Activated CD4-positive, alpha-beta T cell treated with anti-CD3 and anti-CD28 coated beads, Interleukin-2, amount 10 ng/mL, durations not matched to agents 7 days and 5 days (primary cell): ENCODE measurements at regions not wholly inside any gene's neighbourhood (a gene's known extent, or its start where the extent isn't known, plus 50 kb on each side); places are given as distances from the start of the nearest gene placed in this dataset.
"Not testable (repeated sequence)": the region's sequence is repeated elsewhere in the genome, so short reads cannot be mapped to it uniquely, and the experiment has no call there.

Experiments used
- CTCF ChIA-PET: fragments of 350-600 bp; sonication (Branson Sonifier 250); formaldehyde crosslinking; loops from one replicate; lab custom pipeline; 2021; ENCODE audit warnings: antibody characterized with exemption; lab: Charles Lee
- POLR2A ChIA-PET: fragments of 350-600 bp; sonication (Branson Sonifier 250); formaldehyde crosslinking; loops from one replicate; lab custom pipeline; 2021; ENCODE audit warnings: antibody characterized with exemption; lab: Charles Lee
- DNase-seq: peaks from one replicate; pipeline ENCODE4 v3.0.0-alpha.2; 2020
- H3K27ac Mint-ChIP-seq: one replicate; pipeline ENCODE4 v1.8.0; 2021; ENCODE audit warnings: mild to moderate bottlenecking, moderate library complexity, mixed read lengths
- H3K27me3 Mint-ChIP-seq: one replicate; pipeline ENCODE4 v1.8.0; 2021; ENCODE audit warnings: mixed read lengths
- H3K36me3 Mint-ChIP-seq: one replicate; pipeline ENCODE4 v1.8.0; 2021; ENCODE audit warnings: low read depth, mixed read lengths
- H3K4me1 Mint-ChIP-seq: one replicate; pipeline ENCODE4 v1.8.0; 2021; ENCODE audit warnings: mixed read lengths
- H3K4me3 Mint-ChIP-seq: one replicate; pipeline ENCODE4 v1.8.0; 2021; ENCODE audit warnings: mild to moderate bottlenecking, moderate library complexity, mixed read lengths
- H3K9me3 Mint-ChIP-seq: one replicate; pipeline ENCODE4 v1.8.0; 2021; ENCODE audit warnings: mixed read lengths

GRCh38 chr2:122322815-122323214, 567.4 kb downstream of the TSN start:
- ChIA-PET CTCF (interaction anchor here (0.6 kb wide), 1 partner anchor 645 kb away, joined by 3 read pairs; no protein-coding TSS in a partner anchor), POLR2A (no interaction called here)
- H3K4me3 Mint-ChIP-seq: no peak overlapping the region
- no peaks in the 10 kb centered on the region for H3K4me1 Mint-ChIP-seq
- H3K27ac Mint-ChIP-seq: no peak overlapping the region
- no peak for DNase-seq
- H3K27me3 Mint-ChIP-seq: no peaks in the 10 kb centered on the region
- H3K9me3 Mint-ChIP-seq: peaks cover 2% of the 10 kb centered on the region
- no peaks in the 10 kb centered on the region for H3K36me3 Mint-ChIP-seq

GRCh38 chr2:122323927-122324326, 568.5 kb downstream of the TSN start:
- Mint-ChIP-seq H3K27me3 (no peaks in the 10 kb centered on the region), H3K4me1 (no peaks in the 10 kb centered on the region), H3K27ac (no peak overlapping the region), H3K4me3 (no peak overlapping the region), H3K9me3 (peaks cover 2% of the 10 kb centered on the region), H3K36me3 (no peaks in the 10 kb centered on the region)
- ChIA-PET POLR2A (no interaction called here), CTCF (no interaction called here)
- DNase-seq: no peak

GRCh38 chr2:122326471-122326870, 571.0 kb downstream of the TSN start:
- no peak overlapping the region for H3K4me3 Mint-ChIP-seq
- H3K9me3 Mint-ChIP-seq: no peaks in the 10 kb centered on the region
- no peak overlapping the region for H3K27ac Mint-ChIP-seq
- POLR2A ChIA-PET: no interaction called here
- no peak for DNase-seq
- no peaks in the 10 kb centered on the region for H3K36me3 Mint-ChIP-seq
- CTCF ChIA-PET: no interaction called here
- no peaks in the 10 kb centered on the region for H3K4me1 Mint-ChIP-seq
- H3K27me3 Mint-ChIP-seq: no peaks in the 10 kb centered on the region

GRCh38 chr2:122328816-122329215, 573.4 kb downstream of the TSN start:
- no peaks in the 10 kb centered on the region for H3K27me3 Mint-ChIP-seq
- ChIA-PET CTCF (no interaction called here), POLR2A (no interaction called here)
- no peaks in the 10 kb centered on the region for H3K9me3 Mint-ChIP-seq
- no peak overlapping the region for H3K27ac Mint-ChIP-seq
- no peak overlapping the region for H3K4me3 Mint-ChIP-seq
- no peak for DNase-seq
- no peaks in the 10 kb centered on the region for H3K4me1 Mint-ChIP-seq
- H3K36me3 Mint-ChIP-seq: no peaks in the 10 kb centered on the region

- H3K9me3 Mint-ChIP-seq: no peaks in the 10 kb centered on the region
- no peaks in the 10 kb centered on the region for H3K4me1 Mint-ChIP-seq
- CTCF ChIA-PET: no interaction called here
- no peaks in the 10 kb centered on the region for H3K36me3 Mint-ChIP-seq
- POLR2A ChIA-PET: no interaction called here
- no peaks in the 10 kb centered on the region for H3K27me3 Mint-ChIP-seq
- H3K27ac Mint-ChIP-seq: no peak overlapping the region
- no peak for DNase-seq
- H3K4me3 Mint-ChIP-seq: no peak overlapping the region
Measured at GRCh38 chr2:122329278-122329677, 573.8 kb downstream of the TSN start.

- no peaks in the 10 kb centered on the region for H3K27me3 Mint-ChIP-seq
- H3K4me1 Mint-ChIP-seq: no peaks in the 10 kb centered on the region
- ChIA-PET CTCF (no interaction called here), POLR2A (no interaction called here)
- no peak for DNase-seq
- no peak overlapping the region for H3K27ac Mint-ChIP-seq
- no peaks in the 10 kb centered on the region for H3K36me3 Mint-ChIP-seq
- no peaks in the 10 kb centered on the region for H3K9me3 Mint-ChIP-seq
- no peak overlapping the region for H3K4me3 Mint-ChIP-seq
Measured at GRCh38 chr2:122333932-122334331, 578.5 kb downstream of the TSN start.

- H3K27me3 Mint-ChIP-seq: no peaks in the 10 kb centered on the region
- ChIA-PET POLR2A (no interaction called here), CTCF (no interaction called here)
- no peaks in the 10 kb centered on the region for H3K4me1 Mint-ChIP-seq
- no peak overlapping the region for H3K4me3 Mint-ChIP-seq
- no peaks in the 10 kb centered on the region for H3K9me3 Mint-ChIP-seq
- no peaks in the 10 kb centered on the region for H3K36me3 Mint-ChIP-seq
- no peak for DNase-seq
- H3K27ac Mint-ChIP-seq: no peak overlapping the region
Measured at GRCh38 chr2:122338000-122338399, 582.5 kb downstream of the TSN start.

GRCh38 chr2:122340246-122340645, 584.8 kb downstream of the TSN start:
- no peak for DNase-seq
- Mint-ChIP-seq H3K27ac (no peak overlapping the region), H3K4me3 (no peak overlapping the region), H3K27me3 (no peaks in the 10 kb centered on the region), H3K4me1 (no peaks in the 10 kb centered on the region), H3K36me3 (no peaks in the 10 kb centered on the region), H3K9me3 (no peaks in the 10 kb centered on the region)
- ChIA-PET POLR2A (no interaction called here), CTCF (interaction anchor here (0.6 kb wide), 1 partner anchor 35 kb away, joined by 3 read pairs; no protein-coding TSS in a partner anchor)

- no peak overlapping the region for H3K4me3 Mint-ChIP-seq
- no peak overlapping the region for H3K27ac Mint-ChIP-seq
- H3K27me3 Mint-ChIP-seq: no peaks in the 10 kb centered on the region
- ChIA-PET POLR2A (no interaction called here), CTCF (no interaction called here)
- no peaks in the 10 kb centered on the region for H3K4me1 Mint-ChIP-seq
- H3K9me3 Mint-ChIP-seq: no peaks in the 10 kb centered on the region
- no peak for DNase-seq
- H3K36me3 Mint-ChIP-seq: no peaks in the 10 kb centered on the region
Measured at GRCh38 chr2:122341007-122341406, 585.6 kb downstream of the TSN start.

GRCh38 chr2:122352151-122352550, 596.7 kb downstream of the TSN start:
- H3K27me3 Mint-ChIP-seq, H3K4me3 Mint-ChIP-seq, H3K27ac Mint-ChIP-seq, H3K36me3 Mint-ChIP-seq, POLR2A ChIA-PET, DNase-seq, H3K4me1 Mint-ChIP-seq, H3K9me3 Mint-ChIP-seq, CTCF ChIA-PET: not testable (repeated sequence)

GRCh38 chr2:122357998-122358397, 602.5 kb downstream of the TSN start:
- DNase-seq: no peak
- Mint-ChIP-seq H3K27me3 (no peaks in the 10 kb centered on the region), H3K36me3 (no peaks in the 10 kb centered on the region), H3K9me3 (no peaks in the 10 kb centered on the region), H3K4me3 (no peak overlapping the region), H3K4me1 (no peaks in the 10 kb centered on the region), H3K27ac (no peak overlapping the region)
- CTCF ChIA-PET: no interaction called here
- POLR2A ChIA-PET: no interaction called here

GRCh38 chr2:122358729-122359128, 603.3 kb downstream of the TSN start:
- Mint-ChIP-seq H3K4me3 (no peak overlapping the region), H3K36me3 (no peaks in the 10 kb centered on the region), H3K27me3 (no peaks in the 10 kb centered on the region), H3K4me1 (no peaks in the 10 kb centered on the region), H3K27ac (no peak overlapping the region), H3K9me3 (no peaks in the 10 kb centered on the region)
- CTCF ChIA-PET: no interaction called here
- DNase-seq: no peak
- POLR2A ChIA-PET: no interaction called here

- Mint-ChIP-seq H3K4me1 (no peaks in the 10 kb centered on the region), H3K27me3 (no peaks in the 10 kb centered on the region), H3K4me3 (no peak overlapping the region), H3K27ac (no peak overlapping the region), H3K9me3 (no peaks in the 10 kb centered on the region), H3K36me3 (no peaks in the 10 kb centered on the region)
- ChIA-PET POLR2A (no interaction called here), CTCF (no interaction called here)
- DNase-seq: no peak
Measured at GRCh38 chr2:122363885-122364284, 608.4 kb downstream of the TSN start.

- Mint-ChIP-seq H3K4me3 (no peak overlapping the region), H3K27me3 (no peaks in the 10 kb centered on the region), H3K9me3 (no peaks in the 10 kb centered on the region), H3K27ac (no peak overlapping the region), H3K36me3 (no peaks in the 10 kb centered on the region), H3K4me1 (no peaks in the 10 kb centered on the region)
- CTCF ChIA-PET: no interaction called here
- DNase-seq: no peak
- POLR2A ChIA-PET: no interaction called here
Measured at GRCh38 chr2:122366427-122366826, 611.0 kb downstream of the TSN start.
